Kidney epithelial cell (primary cell): ENCODE measurements at regions not wholly inside any gene's neighbourhood (a gene's known extent, or its start where the extent isn't known, plus 50 kb on each side); places are given as distances from the start of the nearest gene placed in this dataset.

Source experiments
- DNase-seq: peaks from one replicate; pipeline ENCODE4 v3.0.0-alpha.2; 2010; ENCODE audit warnings: low read depth
- H3K27me3 ChIP-seq: 2 replicates; pipeline ENCODE4 v1.6.0; 2011; ENCODE audit warnings: low read length; ENCODE audit not compliant: control insufficient read depth, insufficient read depth
- H3K36me3 ChIP-seq: 2 replicates; pipeline ENCODE4 v1.5.1; 2011; ENCODE audit warnings: low read length; ENCODE audit not compliant: control insufficient read depth, insufficient read depth
- H3K4me3 ChIP-seq: 2 replicates; pipeline ENCODE4 v1.5.1; 2011; ENCODE audit warnings: low read depth, mild to moderate bottlenecking, control low read depth, low read length
- CTCF ChIP-seq: IDR thresholded peaks from 2 replicates; pipeline ENCODE4 v1.5.1; 2011; ENCODE audit warnings: mild to moderate bottlenecking, moderate library complexity, low read length, control low read depth, inconsistent platforms; ENCODE audit not compliant: insufficient read depth, poor library complexity, severe bottlenecking

- no peak for TF ChIP-seq CTCF
- no peak overlapping the region for H3K4me3 ChIP-seq
- no peak for DNase-seq
- H3K36me3 ChIP-seq = no peaks in the 10 kb centered on the region
- no peaks in the 10 kb centered on the region for H3K27me3 ChIP-seq
These were observed 400.5 kb downstream of the GPATCH2 start for GRCh38 chr1:217230412-217230811.

- TF ChIP-seq CTCF = no peak
- Histone ChIP-seq H3K27me3 (no peaks in the 10 kb centered on the region), H3K36me3 (no peaks in the 10 kb centered on the region), H3K4me3 (no peak overlapping the region)
- no peak for DNase-seq
These were observed 402.2 kb downstream of the GPATCH2 start for GRCh38 chr1:217228689-217229088.

GRCh38 chr1:217224201-217224600 is 406.7 kb downstream of the GPATCH2 start:
- no peak for TF ChIP-seq CTCF
- no peak overlapping the region for H3K4me3 ChIP-seq
- H3K27me3 ChIP-seq = no peaks in the 10 kb centered on the region
- DNase-seq = no peak
- no peaks in the 10 kb centered on the region for H3K36me3 ChIP-seq

GRCh38 chr1:217214551-217214950 is 416.3 kb downstream of the GPATCH2 start:
- no peak for DNase-seq
- no peak for TF ChIP-seq CTCF
- Histone ChIP-seq H3K27me3 (no peaks in the 10 kb centered on the region), H3K4me3 (no peak overlapping the region), H3K36me3 (no peaks in the 10 kb centered on the region)

- Histone ChIP-seq H3K27me3 (no peaks in the 10 kb centered on the region), H3K36me3 (no peaks in the 10 kb centered on the region), H3K4me3 (no peak overlapping the region)
- no peak for DNase-seq
- no peak for TF ChIP-seq CTCF
These were observed 419.4 kb downstream of the GPATCH2 start for GRCh38 chr1:217211486-217211885.

GRCh38 chr1:217205578-217205977 is 425.3 kb downstream of the GPATCH2 start:
- no peak for TF ChIP-seq CTCF
- no peak overlapping the region for H3K4me3 ChIP-seq

More at GRCh38 chr1:217205578-217205977, 425.3 kb downstream of the GPATCH2 start:
- H3K27me3 ChIP-seq = no peaks in the 10 kb centered on the region
- no peak for DNase-seq
- no peaks in the 10 kb centered on the region for H3K36me3 ChIP-seq
